ENCODE measurements at regions not wholly inside any gene's neighbourhood (a gene's known extent, or its start where the extent isn't known, plus 50 kb on each side); places are given as distances from the start of the nearest gene placed in this dataset.
"Not testable (repeated sequence)": the region's sequence is repeated elsewhere in the genome, so short reads cannot be mapped to it uniquely, and the experiment has no call there.

DNA sequence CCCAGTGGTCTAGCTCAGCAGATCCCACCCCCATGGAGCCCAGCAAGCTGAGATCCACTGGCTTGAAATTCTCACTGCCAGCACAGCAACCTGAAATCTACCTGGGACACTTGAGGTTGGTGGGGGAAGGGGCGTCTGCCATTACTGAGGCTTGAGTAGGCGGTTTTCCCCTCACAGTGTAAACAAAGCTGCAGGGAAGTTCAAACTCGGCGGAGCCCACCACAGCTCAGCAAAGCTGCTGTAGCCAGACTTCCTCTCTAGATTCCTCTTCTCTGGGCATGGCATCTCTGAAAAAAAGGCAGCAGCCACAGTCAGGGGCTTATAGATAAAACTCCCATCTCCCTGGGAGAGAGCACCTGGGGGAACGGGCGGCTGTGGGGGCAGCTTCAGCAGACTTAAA is 457.9 kb downstream of the ZNF674 start:
- not testable (repeated sequence) for TF ChIP-seq POLR2A, EP300 (IDR thresholded peaks at IDR 0.05)
- TF ChIP-seq, protein P1, sequence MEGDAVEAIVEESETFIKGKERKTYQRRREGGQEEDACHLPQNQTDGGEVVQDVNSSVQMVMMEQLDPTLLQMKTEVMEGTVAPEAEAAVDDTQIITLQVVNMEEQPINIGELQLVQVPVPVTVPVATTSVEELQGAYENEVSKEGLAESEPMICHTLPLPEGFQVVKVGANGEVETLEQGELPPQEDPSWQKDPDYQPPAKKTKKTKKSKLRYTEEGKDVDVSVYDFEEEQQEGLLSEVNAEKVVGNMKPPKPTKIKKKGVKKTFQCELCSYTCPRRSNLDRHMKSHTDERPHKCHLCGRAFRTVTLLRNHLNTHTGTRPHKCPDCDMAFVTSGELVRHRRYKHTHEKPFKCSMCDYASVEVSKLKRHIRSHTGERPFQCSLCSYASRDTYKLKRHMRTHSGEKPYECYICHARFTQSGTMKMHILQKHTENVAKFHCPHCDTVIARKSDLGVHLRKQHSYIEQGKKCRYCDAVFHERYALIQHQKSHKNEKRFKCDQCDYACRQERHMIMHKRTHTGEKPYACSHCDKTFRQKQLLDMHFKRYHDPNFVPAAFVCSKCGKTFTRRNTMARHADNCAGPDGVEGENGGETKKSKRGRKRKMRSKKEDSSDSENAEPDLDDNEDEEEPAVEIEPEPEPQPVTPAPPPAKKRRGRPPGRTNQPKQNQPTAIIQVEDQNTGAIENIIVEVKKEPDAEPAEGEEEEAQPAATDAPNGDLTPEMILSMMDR (IDR thresholded peaks at IDR 0.05) = not testable (repeated sequence)
